SIG-M5 treated with dmso at 0.1 percent for 504 hours (cell line): ENCODE measurements at regions not wholly inside any gene's neighbourhood (a gene's known extent, or its start where the extent isn't known, plus 50 kb on each side); places are given as distances from the start of the nearest gene placed in this dataset.

Source experiments
- DNase-seq: peaks from one replicate; lab custom pipeline; 2025; ENCODE audit not compliant: unreplicated experiment; lab: John Stamatoyannopoulos, UW

- DNase-seq = no peak
Observed at GRCh38 chr11:121800731-121801393, 315.2 kb downstream of the BLID start.

GRCh38 chr11:121800240-121800639 lies 315.8 kb downstream of the BLID start:
- DNase-seq = no peak

DNA sequence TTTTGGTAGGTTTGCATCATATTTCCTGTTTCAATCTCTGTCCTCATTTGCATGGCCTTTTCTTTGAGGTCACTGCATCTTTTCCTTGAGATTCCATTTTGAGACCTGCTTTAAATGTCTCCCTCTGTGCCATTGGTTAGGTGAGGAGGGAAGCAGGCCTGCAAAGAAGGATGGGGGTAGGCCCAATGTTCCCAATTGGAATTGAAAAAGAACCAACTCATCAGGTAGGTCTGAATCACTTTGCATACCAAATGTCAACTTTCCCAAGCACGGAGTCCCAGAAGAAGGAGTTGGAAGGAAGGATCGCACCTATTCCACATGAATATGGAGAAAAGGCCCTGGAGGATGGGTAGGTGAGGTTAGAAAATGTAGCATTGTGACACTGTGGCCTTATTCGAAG lies 318.5 kb downstream of the BLID start:
- DNase-seq = no peak

- no peak for DNase-seq
Observed at GRCh38 chr11:121795174-121795573, 320.8 kb downstream of the BLID start.

DNA sequence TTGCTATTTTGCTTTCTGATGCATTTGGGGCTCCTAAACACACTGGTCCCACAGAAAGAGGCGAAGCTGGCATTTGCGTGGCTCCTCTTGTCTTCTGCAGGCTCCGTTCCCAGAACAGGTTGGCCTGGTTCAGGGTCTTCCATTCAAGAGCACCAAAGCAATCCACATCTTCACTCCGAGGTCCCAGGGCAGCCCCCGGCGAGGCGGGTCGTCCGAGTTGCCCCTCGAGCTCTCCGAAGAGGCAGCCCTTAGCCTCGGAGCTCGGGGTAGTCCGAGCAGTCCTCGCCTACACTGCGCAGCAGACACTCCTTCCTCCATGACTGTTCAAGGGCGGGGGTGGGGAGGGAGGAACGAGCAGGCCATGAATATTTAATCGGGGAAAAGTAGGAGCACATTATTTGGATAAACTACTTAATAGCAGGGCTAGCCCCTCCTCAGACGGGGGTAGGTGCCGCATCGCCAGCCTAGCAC lies 321.3 kb downstream of the BLID start:
- no peak for DNase-seq

- no peak for DNase-seq
Observed at GRCh38 chr11:121793916-121794315, 322.1 kb downstream of the BLID start.

DNA sequence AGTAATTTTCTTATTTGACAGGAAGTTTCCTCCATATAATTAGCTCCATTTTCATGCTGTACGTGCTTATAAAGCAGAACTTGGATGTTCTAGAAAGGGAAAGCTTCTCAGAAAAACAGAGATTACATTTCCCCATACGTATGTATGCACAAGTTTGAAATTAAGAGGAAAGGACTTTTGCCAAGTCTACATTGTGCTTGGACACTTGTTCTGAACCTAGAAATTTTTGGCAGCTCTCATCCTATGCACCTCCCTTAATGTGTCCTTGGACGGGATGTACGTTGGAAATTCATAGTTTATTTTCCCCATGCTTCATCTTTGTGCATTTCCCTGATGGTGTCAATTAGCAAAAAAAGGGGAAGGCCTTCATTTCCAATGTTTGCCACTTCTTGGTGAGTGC lies 322.7 kb downstream of the BLID start:
- DNase-seq = no peak

DNA sequence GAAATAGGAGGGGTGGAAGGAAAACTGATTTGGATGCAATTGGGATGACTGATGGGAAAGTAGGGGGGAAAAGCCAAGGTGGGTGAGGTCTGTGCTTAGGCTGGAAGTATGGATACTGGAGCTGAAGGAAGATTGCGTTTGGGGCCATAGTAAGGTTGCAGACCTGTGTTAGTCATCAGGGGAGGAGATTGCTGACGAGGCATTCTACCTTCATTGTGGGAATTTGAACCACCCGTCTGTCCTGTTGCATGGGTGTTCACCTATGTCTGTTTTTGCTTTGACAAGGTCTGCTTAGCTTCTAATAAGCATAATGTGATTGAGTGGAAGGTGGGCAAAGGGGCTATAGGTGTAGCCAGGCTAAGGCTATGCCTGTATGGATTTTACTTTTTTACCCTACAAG lies 323.8 kb downstream of the BLID start:
- no peak for DNase-seq

GRCh38 chr11:121790430-121790829 lies 325.6 kb downstream of the BLID start:
- DNase-seq = no peak

GRCh38 chr11:121780971-121781370 lies 328.2 kb upstream of the SORL1-AS1 start:
- DNase-seq = no peak

- DNase-seq = no peak
Observed at GRCh38 chr11:121777056-121777455, 324.3 kb upstream of the SORL1-AS1 start.

DNA sequence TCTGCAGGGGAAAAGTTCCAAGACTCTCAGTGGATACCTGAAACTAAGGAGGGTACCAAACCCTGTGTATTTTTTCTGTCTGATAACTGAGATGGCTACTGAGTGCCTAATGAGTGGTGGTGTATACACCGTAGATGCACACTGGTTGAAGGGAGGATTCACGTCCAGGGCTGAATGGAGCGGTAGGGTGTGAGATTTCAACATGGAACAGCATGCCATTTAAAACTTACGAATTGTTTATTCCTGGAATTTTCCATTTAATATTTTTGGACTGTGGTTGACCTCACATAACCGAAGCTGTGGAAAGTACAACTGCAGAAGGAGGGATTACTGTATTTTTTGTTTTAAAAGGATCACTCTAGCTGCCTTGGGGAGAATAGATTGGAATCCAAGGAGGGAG lies 322.5 kb upstream of the SORL1-AS1 start:
- no peak for DNase-seq

- no peak for DNase-seq
Observed at GRCh38 chr11:121773076-121773475, 320.3 kb upstream of the SORL1-AS1 start.

GRCh38 chr11:121770939-121771595 lies 318.3 kb upstream of the SORL1-AS1 start:
- DNase-seq = no peak

DNA sequence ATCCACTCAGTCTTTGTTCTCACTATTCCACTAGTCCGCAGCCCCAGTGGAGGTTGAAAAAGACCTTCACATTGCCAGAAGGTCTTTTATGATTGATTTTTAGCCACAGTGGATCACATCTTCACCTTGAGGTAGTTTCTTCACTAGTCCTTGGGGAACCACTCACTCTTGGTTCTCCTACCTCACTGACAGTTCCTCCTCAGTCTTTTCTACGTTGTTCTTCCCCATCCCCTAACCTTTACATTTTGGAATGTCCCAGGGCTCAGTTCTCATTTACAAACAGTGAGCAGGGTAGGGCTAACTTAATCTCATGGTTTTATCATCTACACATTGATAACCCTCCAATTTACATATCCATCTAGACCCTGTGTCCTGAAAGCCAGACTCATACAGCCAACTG lies 316.4 kb upstream of the SORL1-AS1 start:
- DNase-seq = no peak

GRCh38 chr11:121767433-121767832 lies 314.7 kb upstream of the SORL1-AS1 start:
- DNase-seq = peak; percentile 50

GRCh38 chr11:121766991-121767390 lies 314.2 kb upstream of the SORL1-AS1 start:
- DNase-seq = no peak

- no peak for DNase-seq
Observed at GRCh38 chr11:121766166-121766565, 313.4 kb upstream of the SORL1-AS1 start.

DNA sequence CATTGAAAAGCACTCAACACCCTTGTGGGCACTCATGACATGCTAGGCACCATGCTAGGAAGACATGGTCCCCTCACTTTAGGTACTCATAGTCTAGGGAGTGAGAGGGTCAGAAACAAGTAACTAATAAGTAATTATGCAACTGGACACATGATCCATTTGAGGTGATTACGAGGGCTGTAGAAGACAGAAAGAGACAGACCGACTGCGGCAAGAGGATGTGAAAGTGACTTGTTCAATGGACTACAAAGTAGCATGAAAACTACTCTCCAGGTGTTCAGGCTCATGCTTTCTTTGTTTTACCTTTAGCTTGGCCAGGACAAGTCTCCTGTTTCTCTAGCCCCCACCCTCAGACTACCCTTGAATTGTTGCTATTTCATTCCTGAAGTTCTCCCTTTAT lies 310.8 kb upstream of the SORL1-AS1 start:
- no peak for DNase-seq

DNA sequence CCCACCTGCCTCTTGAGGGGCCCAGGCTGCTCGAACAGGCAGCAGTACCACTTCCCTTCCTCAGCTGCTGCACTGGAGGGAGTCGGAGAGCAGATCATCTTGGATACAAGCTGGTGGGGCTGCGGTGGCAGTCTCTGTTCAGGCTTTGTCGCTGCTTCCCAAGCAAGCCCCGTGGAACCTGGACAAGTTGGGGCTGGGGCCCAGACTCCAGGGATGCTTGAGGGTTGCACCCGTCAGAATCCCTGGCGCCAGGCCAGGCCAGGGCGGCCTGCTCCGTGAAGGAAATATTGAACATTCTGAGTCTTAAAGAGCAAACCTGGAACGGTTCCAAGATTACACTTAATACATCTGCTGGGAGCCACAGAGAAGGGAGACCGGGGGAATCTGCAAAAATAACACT lies 310.1 kb upstream of the SORL1-AS1 start:
- no peak for DNase-seq

- no peak for DNase-seq
Observed at GRCh38 chr11:121761186-121761585, 308.4 kb upstream of the SORL1-AS1 start.

DNA sequence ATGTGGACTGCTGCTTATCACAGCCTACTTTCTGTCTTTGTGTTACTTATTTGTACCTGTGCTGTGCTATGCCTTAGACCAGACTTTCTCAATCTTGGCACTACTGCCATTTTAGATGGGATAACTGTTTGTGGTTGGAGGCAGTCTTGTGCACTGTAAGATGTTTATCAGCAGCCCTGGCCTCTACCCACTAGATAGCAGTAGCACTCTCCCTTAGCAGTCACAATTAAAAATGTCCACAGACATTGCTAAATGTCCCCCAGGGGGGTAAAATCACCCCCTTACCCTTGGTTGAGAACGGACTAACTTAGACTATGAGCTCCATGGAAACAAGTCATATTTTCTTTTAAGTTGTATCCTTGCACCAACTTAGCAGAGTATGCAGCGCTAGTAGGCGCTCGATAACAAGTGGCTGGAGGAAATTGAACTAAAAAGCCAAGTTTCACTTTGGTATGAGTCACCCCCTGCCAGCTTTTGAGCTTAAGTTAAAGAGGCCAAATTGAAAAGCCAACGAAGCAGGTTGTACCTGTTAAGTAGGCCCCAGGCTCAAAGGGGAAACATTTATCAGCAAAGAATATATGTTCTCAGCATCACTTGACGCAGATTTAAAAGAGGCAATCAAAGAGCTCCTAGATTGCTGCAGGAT lies 304.8 kb upstream of the SORL1-AS1 start:
- no peak for DNase-seq
